Nephron (organoid): ENCODE measurements at regions not wholly inside any gene's neighbourhood (a gene's known extent, or its start where the extent isn't known, plus 50 kb on each side); places are given as distances from the start of the nearest gene placed in this dataset.

Source experiments
- H3K27ac Mint-ChIP-seq, 3 experiments: 2 replicates each; pipeline ENCODE4 v1.8.0; 2020; ENCODE audit warnings: mixed read lengths in 3 of 3, mild to moderate bottlenecking in 2 of 3, moderate library complexity in 1 of 3
- H3K27me3 Mint-ChIP-seq: 2 replicates; pipeline ENCODE4 v1.8.0; 2021; ENCODE audit warnings: low read depth, mild to moderate bottlenecking, moderate library complexity, mixed read lengths
- H3K36me3 Mint-ChIP-seq: 2 replicates; pipeline ENCODE4 v1.8.0; 2020; ENCODE audit warnings: low read depth, mixed read lengths
- H3K4me1 Mint-ChIP-seq: 2 replicates; pipeline ENCODE4 v1.8.0; 2020; ENCODE audit warnings: mixed read lengths
- H3K4me3 Mint-ChIP-seq, 3 experiments: 2 replicates each; pipeline ENCODE4 v1.8.0; 2020; ENCODE audit warnings: mild to moderate bottlenecking in 3 of 3, mixed read lengths in 3 of 3, moderate library complexity in 2 of 3
- H3K9me3 Mint-ChIP-seq: 2 replicates; pipeline ENCODE4 v1.8.0; 2020; ENCODE audit warnings: mixed read lengths
- TF ChIP-seq, protein P1 (sequence below), 3 experiments: fragments of 200-600 bp; sonication (generic); IDR thresholded peaks; one replicate each; pipeline ENCODE4 v1.5.0; 2021; ENCODE audit warnings: antibody characterized with exemption in 3 of 3; ENCODE audit not compliant: unreplicated experiment in 3 of 3

DNA sequence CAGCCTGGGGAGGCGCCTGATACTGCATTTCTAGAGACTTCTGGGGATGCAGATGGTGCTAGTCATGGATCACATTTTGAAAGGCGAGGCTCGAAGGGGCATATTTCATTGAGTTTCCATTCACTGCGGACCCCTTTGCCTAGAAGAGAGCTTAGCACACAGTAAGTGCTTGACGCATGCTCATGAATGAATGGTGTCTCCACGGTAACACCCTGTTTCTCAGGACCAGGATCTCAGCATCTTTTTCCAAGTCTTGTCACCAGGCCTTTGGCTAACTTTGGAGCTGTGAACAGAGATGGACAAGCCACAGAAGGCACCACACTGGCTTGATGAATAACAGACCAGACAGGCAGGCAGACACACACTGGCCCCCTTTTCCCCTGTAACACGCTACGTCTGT is 151.3 kb downstream of the FOXL1 start:
- H3K4me1 Mint-ChIP-seq = peaks cover 16% of the 10 kb centered on the region
- no peak overlapping the region for H3K27ac Mint-ChIP-seq
- TF ChIP-seq, protein P1, sequence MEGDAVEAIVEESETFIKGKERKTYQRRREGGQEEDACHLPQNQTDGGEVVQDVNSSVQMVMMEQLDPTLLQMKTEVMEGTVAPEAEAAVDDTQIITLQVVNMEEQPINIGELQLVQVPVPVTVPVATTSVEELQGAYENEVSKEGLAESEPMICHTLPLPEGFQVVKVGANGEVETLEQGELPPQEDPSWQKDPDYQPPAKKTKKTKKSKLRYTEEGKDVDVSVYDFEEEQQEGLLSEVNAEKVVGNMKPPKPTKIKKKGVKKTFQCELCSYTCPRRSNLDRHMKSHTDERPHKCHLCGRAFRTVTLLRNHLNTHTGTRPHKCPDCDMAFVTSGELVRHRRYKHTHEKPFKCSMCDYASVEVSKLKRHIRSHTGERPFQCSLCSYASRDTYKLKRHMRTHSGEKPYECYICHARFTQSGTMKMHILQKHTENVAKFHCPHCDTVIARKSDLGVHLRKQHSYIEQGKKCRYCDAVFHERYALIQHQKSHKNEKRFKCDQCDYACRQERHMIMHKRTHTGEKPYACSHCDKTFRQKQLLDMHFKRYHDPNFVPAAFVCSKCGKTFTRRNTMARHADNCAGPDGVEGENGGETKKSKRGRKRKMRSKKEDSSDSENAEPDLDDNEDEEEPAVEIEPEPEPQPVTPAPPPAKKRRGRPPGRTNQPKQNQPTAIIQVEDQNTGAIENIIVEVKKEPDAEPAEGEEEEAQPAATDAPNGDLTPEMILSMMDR (IDR thresholded peaks at IDR 0.05; ENCODE audit: unreplicated experiment in 3 of 3) = no peak
- no peaks in the 10 kb centered on the region for H3K36me3 Mint-ChIP-seq
- H3K27me3 Mint-ChIP-seq = peaks cover 89% of the 10 kb centered on the region
- H3K4me3 Mint-ChIP-seq = no peak overlapping the region
- H3K9me3 Mint-ChIP-seq = no peaks in the 10 kb centered on the region

DNA sequence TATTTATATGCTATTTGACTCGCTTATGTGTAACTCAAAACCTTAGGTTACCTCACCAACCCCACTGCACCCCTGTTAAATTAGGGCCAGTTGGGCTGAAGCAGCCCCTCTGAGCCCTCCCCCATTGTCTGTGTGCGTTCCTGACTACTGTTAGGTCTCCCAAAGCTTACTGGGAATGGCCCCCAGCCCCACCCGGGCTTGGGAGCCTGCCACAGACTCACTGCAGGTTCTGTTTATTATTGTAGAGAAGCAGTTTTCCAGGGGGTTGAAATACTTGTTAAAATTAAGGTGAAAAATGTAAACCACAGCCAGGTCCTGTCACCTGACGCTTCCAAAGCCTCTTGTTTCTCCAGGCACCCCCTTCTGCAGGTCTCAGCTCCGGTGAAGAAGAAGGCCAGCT is 151.7 kb downstream of the FOXL1 start:
- peaks cover 88% of the 10 kb centered on the region for H3K27me3 Mint-ChIP-seq
- H3K4me3 Mint-ChIP-seq = no peak overlapping the region
- no peaks in the 10 kb centered on the region for H3K36me3 Mint-ChIP-seq
- H3K27ac Mint-ChIP-seq = no peak overlapping the region
- H3K9me3 Mint-ChIP-seq = no peaks in the 10 kb centered on the region
- TF ChIP-seq, protein P1 (IDR thresholded peaks at IDR 0.05; ENCODE audit: unreplicated experiment in 3 of 3) = no peak
- peaks cover 18% of the 10 kb centered on the region for H3K4me1 Mint-ChIP-seq

DNA sequence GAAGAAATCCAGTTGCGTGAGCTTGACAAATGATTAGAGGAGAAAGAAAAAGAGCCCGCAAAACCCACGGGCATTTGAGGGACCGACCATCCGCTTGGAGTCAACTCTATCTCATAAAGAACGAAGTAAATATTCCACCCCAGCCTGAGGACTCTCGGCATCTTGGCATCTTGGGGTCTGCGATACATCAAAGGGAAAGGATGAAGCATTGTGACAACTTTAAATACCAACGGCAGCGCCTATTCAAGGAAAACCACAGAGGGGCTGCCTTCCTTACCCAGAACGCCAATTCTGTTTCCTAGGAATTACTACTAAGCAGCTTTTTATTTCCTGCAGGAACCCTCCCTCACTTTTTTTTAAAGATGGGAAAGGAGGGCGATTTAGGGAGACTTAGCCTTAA is 152.2 kb downstream of the FOXL1 start:
- Mint-ChIP-seq H3K27ac (no peak overlapping the region), H3K36me3 (no peaks in the 10 kb centered on the region), H3K4me3 (no peak overlapping the region), H3K9me3 (no peaks in the 10 kb centered on the region), H3K4me1 (peaks cover 18% of the 10 kb centered on the region), H3K27me3 (peaks cover 83% of the 10 kb centered on the region)
- TF ChIP-seq, protein P1 (IDR thresholded peaks at IDR 0.05; ENCODE audit: unreplicated experiment in 3 of 3) = no peak

DNA sequence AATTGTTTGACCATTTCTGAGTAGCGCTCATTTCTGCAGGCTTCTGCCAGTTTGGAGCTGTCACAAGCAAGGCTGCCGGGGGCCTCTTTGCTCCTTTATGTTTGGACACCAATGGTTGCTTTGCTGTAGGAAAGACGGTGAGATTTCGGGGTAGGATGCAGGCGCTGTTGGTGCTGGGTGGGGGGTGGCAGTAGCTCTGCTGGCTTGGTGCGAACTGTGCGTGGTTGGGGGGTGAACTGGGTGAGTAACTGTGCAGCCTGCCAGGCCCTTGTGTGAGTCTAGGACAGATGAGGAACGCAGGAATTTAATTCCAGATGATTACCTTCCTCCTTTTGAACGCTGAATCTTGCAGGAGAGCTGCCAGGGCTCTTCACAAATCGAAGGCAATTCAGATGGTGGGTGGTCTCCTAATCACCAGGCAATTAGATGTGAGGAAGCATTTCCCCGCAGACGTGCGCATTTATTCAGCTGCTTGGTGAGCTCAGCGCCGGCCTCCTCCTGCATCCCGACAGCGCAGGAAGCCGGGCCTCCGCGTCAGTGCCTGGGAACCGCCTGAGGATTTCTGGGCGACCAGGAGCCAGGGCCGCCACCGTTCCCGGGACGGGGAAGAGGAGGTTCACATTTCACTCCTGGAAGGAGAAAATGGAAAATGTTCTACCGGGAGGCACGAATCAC is 154.4 kb downstream of the FOXL1 start:
- peaks cover 6% of the 10 kb centered on the region for H3K9me3 Mint-ChIP-seq
- TF ChIP-seq, protein P1 (IDR thresholded peaks at IDR 0.05; ENCODE audit: unreplicated experiment in 3 of 3) = no peak
- H3K27ac Mint-ChIP-seq = no peak overlapping the region
- H3K27me3 Mint-ChIP-seq = peaks cover 86% of the 10 kb centered on the region
- no peak overlapping the region for H3K4me3 Mint-ChIP-seq
- peaks cover 26% of the 10 kb centered on the region for H3K4me1 Mint-ChIP-seq
- H3K36me3 Mint-ChIP-seq = no peaks in the 10 kb centered on the region

DNA sequence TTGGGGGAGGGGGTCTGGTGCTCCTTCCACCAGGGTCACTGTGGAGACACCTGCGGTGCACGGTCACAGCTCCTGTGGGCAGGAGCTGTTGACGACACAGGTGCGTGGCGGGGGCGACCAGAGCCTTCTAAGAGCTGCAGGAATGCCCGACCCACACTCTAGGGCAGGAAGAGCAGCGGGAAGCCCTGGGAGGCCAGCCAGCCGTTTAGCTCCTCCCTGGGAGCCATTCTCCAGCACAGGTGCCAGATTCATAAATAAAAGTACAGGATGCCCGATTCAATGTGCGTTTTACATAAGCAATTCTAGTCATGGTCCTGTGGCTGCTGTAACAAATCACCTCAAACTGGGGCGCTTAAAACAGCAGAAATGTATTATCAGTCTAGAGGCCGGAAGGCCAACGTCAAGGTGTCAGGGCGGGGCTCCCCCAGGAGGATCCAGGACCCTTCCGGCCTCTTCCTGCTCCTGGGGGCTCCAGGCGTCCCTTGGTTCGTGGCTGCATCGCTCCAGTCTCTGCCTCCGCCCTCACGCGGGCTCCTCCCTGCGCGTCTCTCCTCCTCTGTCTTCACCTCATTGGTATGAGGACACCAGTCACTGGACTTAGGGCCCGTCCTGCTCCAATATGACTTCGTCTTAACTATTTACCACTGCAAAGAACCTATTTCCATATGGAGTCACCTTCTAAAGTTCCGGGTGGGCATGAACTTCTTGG is 155.4 kb downstream of the FOXL1 start:
- peak overlapping the region in 1 of 3 experiments; percentile 19 for H3K27ac Mint-ChIP-seq
- TF ChIP-seq, protein P1 (IDR thresholded peaks at IDR 0.05; ENCODE audit: unreplicated experiment in 3 of 3) = no peak
- H3K4me3 Mint-ChIP-seq = peak overlapping the region in 2 of 3 experiments; percentile 35 to 41
- H3K27me3 Mint-ChIP-seq = peaks cover 81% of the 10 kb centered on the region
- H3K36me3 Mint-ChIP-seq = peaks cover 3% of the 10 kb centered on the region
- peaks cover 26% of the 10 kb centered on the region for H3K4me1 Mint-ChIP-seq
- H3K9me3 Mint-ChIP-seq = peaks cover 8% of the 10 kb centered on the region
